Amniotic stem cell (primary cell): ENCODE measurements at regions not wholly inside any gene's neighbourhood (a gene's known extent, or its start where the extent isn't known, plus 50 kb on each side); places are given as distances from the start of the nearest gene placed in this dataset.

Experiments
- DNase-seq: peaks from one replicate; lab custom pipeline; 2025; lab: John Stamatoyannopoulos, UW

GRCh38 chr15:98390946-98391530 lies 257.3 kb upstream of the IGF1R start:
- no peak for DNase-seq

DNA sequence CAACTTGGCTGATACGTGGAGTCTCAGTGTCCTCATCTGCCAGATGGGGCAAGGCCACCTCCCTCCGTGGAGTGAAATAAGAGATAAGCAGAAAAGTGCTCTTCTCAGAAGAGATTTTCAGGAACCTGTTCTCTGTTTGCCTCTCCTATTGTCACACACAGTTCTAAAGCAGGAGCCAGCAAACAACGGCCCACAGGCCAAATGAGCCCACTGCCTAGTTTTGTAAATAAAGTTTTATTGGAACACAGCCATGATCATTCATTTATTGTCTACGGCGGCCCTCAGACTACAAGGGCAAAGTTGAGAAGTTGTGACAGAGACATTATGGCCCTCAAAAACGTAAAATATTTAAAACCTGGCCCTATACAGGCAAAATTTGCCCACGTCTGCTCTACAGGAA lies 256.8 kb upstream of the IGF1R start:
- no peak for DNase-seq

DNA sequence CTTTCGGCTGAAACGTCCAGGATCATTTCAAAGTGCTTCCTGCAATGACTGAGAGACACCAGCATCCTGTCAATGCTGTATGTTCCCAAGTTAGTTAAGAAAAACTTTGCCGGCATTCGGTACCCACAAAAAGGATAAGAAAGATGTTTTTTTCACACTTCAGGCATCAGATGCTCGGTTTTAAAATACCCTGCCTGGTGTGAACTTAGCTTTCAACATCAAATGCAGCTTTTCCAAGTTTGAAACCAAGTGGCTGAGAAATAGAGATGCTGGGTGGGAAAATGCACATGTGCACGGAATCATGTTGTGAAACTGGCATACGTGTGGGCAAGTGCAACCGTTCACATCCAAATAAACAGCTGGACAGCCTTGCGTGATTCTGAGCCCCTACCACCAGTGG lies 254.9 kb upstream of the IGF1R start:
- DNase-seq = no peak

GRCh38 chr15:98394546-98394945 lies 253.8 kb upstream of the IGF1R start:
- no peak for DNase-seq

DNA sequence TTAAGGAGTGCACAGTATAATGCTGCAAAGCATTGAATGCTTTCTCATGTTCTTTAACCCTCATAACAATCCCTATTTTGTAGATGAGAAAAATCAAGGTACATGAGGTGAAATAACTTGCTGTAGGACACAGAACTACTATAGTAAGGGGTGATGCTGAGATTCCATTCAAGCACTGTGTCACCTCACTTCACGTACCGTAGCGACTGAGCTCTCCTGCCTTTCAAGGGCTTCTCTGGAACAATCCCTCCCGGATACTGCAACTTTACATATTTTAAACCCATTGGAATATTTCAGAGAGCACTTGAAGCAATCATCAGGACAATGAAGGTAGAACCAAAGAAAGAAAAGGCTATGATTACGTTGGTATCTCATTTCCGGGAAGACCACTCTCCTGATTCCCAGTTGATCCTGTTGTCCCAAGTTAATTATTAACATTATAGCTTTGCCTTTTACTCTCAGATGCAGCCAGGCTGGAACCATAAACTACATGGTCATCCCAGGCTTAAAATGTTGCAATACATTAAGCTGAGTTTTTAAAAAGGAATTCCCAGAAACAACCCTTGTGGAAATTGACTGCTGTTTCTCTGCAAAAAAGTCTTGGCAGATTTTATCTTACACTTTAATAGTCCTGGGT lies 252.2 kb upstream of the IGF1R start:
- no peak for DNase-seq

DNA sequence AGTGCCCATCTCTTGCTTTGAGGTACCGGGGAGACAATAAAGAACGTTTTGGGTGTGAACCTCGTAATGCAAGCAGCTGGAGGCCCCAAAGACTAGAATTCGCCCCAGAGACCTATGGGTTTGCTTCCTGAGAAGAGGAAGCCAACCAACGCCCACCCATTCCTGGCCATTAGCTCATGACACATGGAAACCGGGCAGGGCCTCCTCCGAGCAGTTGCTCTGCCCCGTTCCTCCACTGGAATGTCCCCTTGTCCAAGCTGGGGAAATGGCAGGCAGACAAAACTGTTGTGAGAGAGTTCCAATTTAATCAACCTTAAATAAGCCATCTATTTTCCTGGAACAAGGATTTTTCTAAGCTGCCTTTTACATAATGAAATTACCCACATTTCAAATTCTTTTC lies 250.9 kb upstream of the IGF1R start:
- no peak for DNase-seq

GRCh38 chr15:98398056-98398455 lies 250.3 kb upstream of the IGF1R start:
- no peak for DNase-seq

DNA sequence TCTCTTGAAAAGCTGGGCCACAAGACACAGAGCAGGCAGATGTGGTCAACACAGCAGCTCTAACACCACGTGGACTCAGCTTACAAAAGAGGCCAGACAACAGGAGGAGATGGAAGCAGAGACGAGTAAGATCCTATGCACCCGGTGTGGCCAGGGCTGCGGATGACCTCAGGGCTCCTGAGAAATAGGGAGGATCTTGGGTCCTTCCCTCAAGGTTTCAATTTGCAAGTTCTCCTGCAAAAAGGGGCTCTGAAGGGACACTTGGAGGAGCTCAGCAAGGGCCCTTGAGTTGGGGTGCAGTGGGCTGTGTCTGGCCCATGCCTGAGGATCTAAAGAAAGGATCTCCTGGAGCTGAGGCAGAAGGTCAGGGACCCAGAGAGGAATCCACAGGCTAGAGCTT lies 249.5 kb upstream of the IGF1R start:
- no peak for DNase-seq

- no peak for DNase-seq
These were observed 248.2 kb upstream of the IGF1R start for GRCh38 chr15:98400120-98400519.

- DNase-seq = no peak
These were observed 247.3 kb upstream of the IGF1R start for GRCh38 chr15:98401029-98401428.

- no peak for DNase-seq
These were observed 245.9 kb upstream of the IGF1R start for GRCh38 chr15:98402486-98402885.

DNA sequence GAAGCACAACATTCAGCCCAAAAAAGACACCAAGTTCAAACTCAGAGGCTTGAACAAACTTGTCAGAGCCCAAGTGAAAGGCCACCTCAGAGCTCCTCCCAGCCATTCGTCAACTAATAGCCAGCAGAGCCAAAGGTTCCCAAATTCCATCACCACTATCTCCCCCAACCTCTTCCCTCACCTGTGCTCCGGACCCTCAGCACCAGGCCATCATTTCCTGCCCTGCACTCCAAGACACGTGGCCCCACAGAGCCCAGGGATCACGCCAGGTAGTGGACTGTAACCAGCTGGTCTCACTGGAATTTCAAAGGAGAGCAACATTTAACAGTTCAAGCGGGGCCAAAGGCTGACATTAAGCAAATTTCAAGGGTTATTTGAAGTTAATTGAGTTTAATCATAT lies 245.2 kb upstream of the IGF1R start:
- DNase-seq = no peak

GRCh38 chr15:98403569-98403968 lies 244.8 kb upstream of the IGF1R start:
- no peak for DNase-seq

DNA sequence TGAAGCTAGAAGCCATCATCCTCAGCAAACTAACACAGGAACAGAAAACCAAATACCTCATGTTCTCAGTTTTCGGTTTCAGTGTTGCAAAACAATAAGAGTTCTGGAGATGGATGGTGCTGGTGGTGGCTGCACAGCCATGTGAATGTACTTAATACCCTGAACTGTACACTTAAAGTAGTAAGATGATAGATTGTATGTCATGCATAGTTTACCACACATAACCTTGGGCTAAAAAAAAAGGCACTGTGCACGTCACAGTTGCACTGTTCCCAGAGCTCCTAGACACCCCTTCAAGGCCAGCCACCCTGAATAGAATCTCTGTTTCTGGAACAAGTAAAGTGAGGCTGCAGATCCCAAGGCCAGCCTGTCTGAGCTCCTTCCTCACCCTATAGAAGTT lies 243.3 kb upstream of the IGF1R start:
- DNase-seq = no peak

DNA sequence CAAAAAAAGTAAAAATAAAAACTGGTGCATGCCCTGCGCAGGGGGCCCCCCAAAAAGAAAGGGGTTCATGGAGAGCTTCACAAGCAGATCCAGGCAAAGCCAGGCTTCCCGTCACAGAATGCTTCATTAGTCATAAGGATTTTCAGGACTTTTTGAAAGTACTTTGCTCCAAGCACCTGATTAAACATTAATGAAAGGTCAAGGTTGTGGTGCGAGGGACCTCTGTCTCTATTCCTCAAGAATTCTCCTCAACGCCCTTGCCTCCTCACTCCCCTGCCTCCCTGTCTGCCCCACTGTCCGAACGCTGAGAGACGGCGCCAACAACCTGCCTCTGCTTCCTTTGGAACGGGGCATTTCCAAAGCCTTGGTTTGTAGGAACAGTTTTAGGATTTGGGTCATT lies 240.1 kb upstream of the IGF1R start:
- no peak for DNase-seq

DNA sequence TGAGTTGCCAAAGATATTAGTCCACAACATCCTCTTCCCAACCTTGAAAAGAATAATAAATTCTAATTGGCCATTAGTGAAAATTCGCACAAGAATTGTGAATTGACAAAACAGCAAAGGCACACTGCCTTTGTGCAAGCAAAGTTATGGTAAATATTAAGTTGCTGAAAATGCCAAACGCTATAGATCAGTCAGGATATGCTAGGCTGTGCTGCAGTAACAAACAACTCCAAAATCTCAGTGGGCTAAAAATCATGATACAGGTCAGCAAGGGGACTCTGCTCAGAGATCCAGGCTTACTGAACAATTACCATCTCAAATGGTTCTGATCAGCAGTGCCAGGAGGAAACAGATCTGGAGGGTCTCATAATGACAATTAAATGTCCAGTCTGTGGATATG lies 238.0 kb upstream of the IGF1R start:
- no peak for DNase-seq

DNA sequence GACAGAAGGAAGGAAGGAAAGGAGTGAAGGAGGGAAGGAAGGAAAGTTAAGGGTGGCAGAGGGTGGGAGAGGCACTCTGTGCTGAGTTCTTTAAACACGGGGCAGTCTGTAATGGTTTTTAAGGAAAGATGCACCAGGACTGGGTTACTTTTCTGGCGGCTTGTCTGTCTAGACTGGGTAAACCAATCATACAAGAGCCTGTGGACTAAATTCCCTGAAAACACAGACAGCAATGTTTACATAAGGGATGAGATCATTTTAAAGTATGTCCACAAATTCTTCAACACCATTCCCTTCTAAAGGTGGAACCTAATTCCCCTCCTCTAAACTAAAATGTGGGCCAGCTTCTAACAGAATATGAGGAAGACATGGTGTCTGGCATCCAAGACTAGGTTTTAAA lies 235.5 kb upstream of the IGF1R start:
- DNase-seq = no peak

DNA sequence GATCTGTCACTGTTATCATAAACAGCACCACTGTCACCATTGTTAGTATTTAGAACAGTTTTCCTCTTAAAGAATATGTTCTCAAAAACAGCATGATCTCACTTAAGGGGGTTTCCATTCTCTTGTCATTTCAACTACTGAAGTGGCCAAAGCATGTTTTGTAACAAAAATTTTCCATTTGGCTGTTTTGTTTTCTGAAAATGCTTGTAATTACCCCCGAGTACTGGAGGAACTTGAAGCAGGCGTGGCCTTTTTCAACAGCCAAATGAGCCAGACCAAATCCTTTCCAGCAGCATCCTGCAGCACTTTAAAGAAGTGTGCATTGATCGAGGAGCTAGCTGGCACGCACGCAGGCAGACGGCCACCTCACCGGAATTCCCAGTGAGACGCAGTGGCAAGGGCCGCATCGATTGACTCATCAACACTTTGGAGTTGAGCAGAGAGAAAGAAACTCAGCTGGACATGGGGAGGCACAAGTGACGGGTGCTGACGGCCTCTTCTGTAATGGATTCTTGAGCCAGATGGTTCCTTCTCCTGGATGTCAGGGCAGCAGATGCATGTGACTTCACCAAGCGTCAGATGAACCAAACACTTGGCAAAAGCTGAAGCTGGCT lies 234.3 kb upstream of the IGF1R start:
- no peak for DNase-seq

- DNase-seq = no peak
These were observed 232.0 kb upstream of the IGF1R start for GRCh38 chr15:98416222-98416855.

GRCh38 chr15:98417346-98417745 lies 231.0 kb upstream of the IGF1R start:
- DNase-seq = no peak

DNA sequence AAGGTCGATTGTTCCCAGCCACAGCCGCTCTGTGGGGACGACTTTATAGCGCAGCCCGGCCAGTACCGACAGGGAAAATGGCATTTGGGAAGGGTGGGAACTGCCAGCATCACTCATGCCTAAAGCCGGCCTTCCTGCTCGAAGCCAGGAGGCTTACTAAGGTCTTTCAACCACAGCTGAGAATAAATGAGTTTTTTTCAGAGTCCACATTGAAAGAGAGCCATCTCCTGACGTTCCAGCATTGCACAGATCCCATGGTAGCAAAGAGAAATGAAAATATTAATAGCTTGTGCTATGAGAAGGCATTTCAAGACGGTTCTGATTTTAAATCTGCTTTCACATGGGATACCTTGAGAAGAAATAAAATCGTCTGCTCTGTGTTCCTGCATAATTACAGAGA lies 230.2 kb upstream of the IGF1R start:
- DNase-seq = no peak

GRCh38 chr15:98419173-98419780 lies 229.1 kb upstream of the IGF1R start:
- DNase-seq = no peak

DNA sequence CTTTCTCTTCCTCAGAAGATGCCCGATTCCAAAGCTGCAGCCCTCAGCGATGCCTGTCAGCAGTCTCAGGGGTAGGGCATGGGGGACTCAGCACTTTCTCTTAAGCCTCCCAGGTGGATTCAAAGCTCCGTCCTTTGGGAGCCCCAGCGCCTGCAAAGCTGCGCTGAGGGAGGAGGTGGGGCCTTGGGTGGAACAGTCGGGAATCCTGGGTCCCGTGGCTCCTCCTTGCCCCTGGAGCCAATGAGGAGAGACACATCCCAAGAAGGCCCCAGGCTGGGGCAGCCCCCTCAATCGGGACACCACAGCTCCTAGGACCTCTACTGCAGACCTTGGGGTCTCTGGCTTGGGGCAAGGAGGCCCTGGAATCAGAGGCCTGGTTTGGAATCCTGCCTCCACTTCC lies 227.5 kb upstream of the IGF1R start:
- DNase-seq = no peak
